Hematopoietic multipotent progenitor cell (in vitro differentiated cells): ENCODE measurements at regions not wholly inside any gene's neighbourhood (a gene's known extent, or its start where the extent isn't known, plus 50 kb on each side); places are given as distances from the start of the nearest gene placed in this dataset.
"Not testable (repeated sequence)": the region's sequence is repeated elsewhere in the genome, so short reads cannot be mapped to it uniquely, and the experiment has no call there.

ENCODE experiments used
- DNase-seq, 3 donors: peaks; one replicate each; pipeline ENCODE4 v3.0.0-alpha.2; 2011 to 2015; ENCODE audit warnings: low read depth in 2 of 3, low spot score in 2 of 3

- DNase-seq: no peak
Observed at GRCh38 chr17:36691606-36692005, 90.2 kb downstream of the MRM1 start.

GRCh38 chr17:36695082-36695481 is 93.7 kb downstream of the MRM1 start:
- no peak for DNase-seq

GRCh38 chr17:36695710-36696109 is 94.3 kb downstream of the MRM1 start:
- not testable (repeated sequence) for DNase-seq

GRCh38 chr17:36696805-36697204 is 95.4 kb downstream of the MRM1 start:
- no peak for DNase-seq

- peak in 2 of 3 donors; percentile 9 to 39 for DNase-seq
Observed at GRCh38 chr17:36697903-36698530, 96.6 kb downstream of the MRM1 start.

- DNase-seq: no peak
Observed at GRCh38 chr17:36701429-36702099, 100.2 kb downstream of the MRM1 start.

- no peak for DNase-seq
Observed at GRCh38 chr17:36702636-36703035, 101.3 kb downstream of the MRM1 start.

- peak in 2 of 3 donors; percentile 57 to 65 for DNase-seq
Observed at GRCh38 chr17:36703860-36704266, 102.5 kb downstream of the MRM1 start.

- no peak for DNase-seq
Observed at GRCh38 chr17:36705283-36705795, 104.0 kb downstream of the MRM1 start.

GRCh38 chr17:36705874-36706731 is 104.7 kb downstream of the MRM1 start:
- peak in 2 of 3 donors; percentile 43 to 75 for DNase-seq

GRCh38 chr17:36707904-36708303 is 106.5 kb downstream of the MRM1 start:
- DNase-seq: no peak

- no peak for DNase-seq
Observed at GRCh38 chr17:36714789-36715188, 113.4 kb downstream of the MRM1 start.

GRCh38 chr17:36715951-36716350 is 114.6 kb downstream of the MRM1 start:
- no peak for DNase-seq

GRCh38 chr17:36717088-36717487 is 115.7 kb downstream of the MRM1 start:
- DNase-seq: no peak

GRCh38 chr17:36720131-36720530 is 118.7 kb downstream of the MRM1 start:
- DNase-seq: no peak

GRCh38 chr17:36721560-36722120 is 120.3 kb downstream of the MRM1 start:
- peak in 2 of 3 donors; percentile 28 to 72 for DNase-seq

GRCh38 chr17:36722121-36722902 is 120.9 kb downstream of the MRM1 start:
- DNase-seq: peak; percentile 41 to 58 (median 48)

GRCh38 chr17:36722903-36723263 is 121.5 kb downstream of the MRM1 start:
- DNase-seq: no peak

GRCh38 chr17:36723459-36724025 is 122.2 kb downstream of the MRM1 start:
- no peak for DNase-seq

- no peak for DNase-seq
Observed at GRCh38 chr17:36726199-36726598, 124.8 kb downstream of the MRM1 start.
